HEK293 (cell line): ENCODE measurements at regions not wholly inside any gene's neighbourhood (a gene's known extent, or its start where the extent isn't known, plus 50 kb on each side); places are given as distances from the start of the nearest gene placed in this dataset.
A peak's percentile ranks its signal among the peaks of the same experiment; 100 is the strongest.

ENCODE experiments used
- CTCF ChIA-PET: fragments of 350-600 bp; formaldehyde crosslinking; extraction: SDS; loops from one replicate; lab custom pipeline; 2021; ENCODE audit warnings: antibody characterized with exemption; lab: Yijun Ruan, JAX
- POLR2A ChIA-PET: fragments of 300-600 bp; formaldehyde crosslinking; extraction: SDS; loops from one replicate; lab custom pipeline; 2020; ENCODE audit warnings: antibody characterized with exemption, inconsistent platforms; lab: Yijun Ruan, JAX
- H3K27ac ChIP-seq: fragments of 200-500 bp; sonication (Bioruptor generic); 2 replicates; pipeline ENCODE4 v1.5.1; 2014; ENCODE audit warnings: low read depth, low read length, control low read depth, inconsistent platforms; ENCODE audit errors: extremely low read depth
- H3K36me3 ChIP-seq, 2 experiments: fragments of 200-500 bp in 1 of 2; sonication (Bioruptor generic) in 1 of 2; 1 replicate in 1 of 2; 2 replicates in 1 of 2; pipeline ENCODE4 v1.5.1; 2014 to 2017; ENCODE audit warnings: inconsistent platforms in 2 of 2, low read length in 2 of 2; ENCODE audit not compliant: control insufficient read depth in 2 of 2, insufficient read depth in 1 of 2
- H3K4me1 ChIP-seq: fragments of 200-500 bp; sonication (Bioruptor generic); 2 replicates; pipeline ENCODE4 v1.5.1; 2014; ENCODE audit warnings: mild to moderate bottlenecking, low read length, inconsistent platforms; ENCODE audit not compliant: control insufficient read depth, insufficient read depth
- H3K4me3 ChIP-seq: 2 replicates; pipeline ENCODE4 v1.5.1; 2011; ENCODE audit warnings: low read depth, mild to moderate bottlenecking, control low read depth, low read length, moderate library complexity
- H3K9me3 ChIP-seq: fragments of 200-500 bp; sonication (Bioruptor generic); 2 replicates; pipeline ENCODE4 v1.5.1; 2014; ENCODE audit warnings: low read depth, low read length, inconsistent platforms; ENCODE audit not compliant: control insufficient read depth, insufficient read depth
- ATF2 ChIP-seq: fragments of 450-650 bp; formaldehyde crosslinking; IDR thresholded peaks from 2 replicates; pipeline ENCODE4 v1.5.1; 2016; ENCODE audit warnings: missing biosample characterization, missing genetic modification characterization, low read depth
- ELK4 ChIP-seq: IDR thresholded peaks from 2 replicates; pipeline ENCODE4 v1.6.1; 2011; ENCODE audit warnings: mild to moderate bottlenecking, low read depth, low read length, borderline replicate concordance
- FEZF1 ChIP-seq: fragments of 450-650 bp; formaldehyde crosslinking; IDR thresholded peaks from 2 replicates; pipeline ENCODE4 v1.5.1; 2016; ENCODE audit warnings: missing biosample characterization, missing genetic modification characterization
- GLIS2 ChIP-seq: fragments of 450-650 bp; formaldehyde crosslinking; IDR thresholded peaks from 2 replicates; pipeline ENCODE4 v1.5.1; 2016; ENCODE audit warnings: missing biosample characterization, missing genetic modification characterization
- KLF7 ChIP-seq: fragments of 450-650 bp; formaldehyde crosslinking; IDR thresholded peaks from 2 replicates; pipeline ENCODE4 v1.5.1; 2016; ENCODE audit warnings: missing biosample characterization, missing genetic modification characterization, borderline replicate concordance
- PRDM10 ChIP-seq: fragments of 450-650 bp; formaldehyde crosslinking; IDR thresholded peaks from 2 replicates; pipeline ENCODE4 v1.5.1; 2016; ENCODE audit warnings: missing biosample characterization, missing genetic modification characterization
- SETDB1 ChIP-seq: IDR thresholded peaks from one replicate; pipeline ENCODE4 v1.6.1; 2017; ENCODE audit warnings: mild to moderate bottlenecking, low read length, moderate library complexity, mixed read lengths; ENCODE audit not compliant: insufficient read length
- ZBTB21 ChIP-seq: fragments of 450-650 bp; formaldehyde crosslinking; IDR thresholded peaks from 2 replicates; pipeline ENCODE4 v1.5.1; 2017; ENCODE audit warnings: missing biosample characterization, missing genetic modification characterization
- ZBTB7A ChIP-seq: fragments of 450-650 bp; formaldehyde crosslinking; IDR thresholded peaks from 2 replicates; pipeline ENCODE4 v1.5.1; 2016; ENCODE audit warnings: low read depth, missing biosample characterization, missing genetic modification characterization
- ZNF146 ChIP-seq: fragments of 450-650 bp; formaldehyde crosslinking; IDR thresholded peaks from 2 replicates; pipeline ENCODE4 v1.5.1; 2016; ENCODE audit warnings: missing biosample characterization, missing genetic modification characterization
- ZNF174 ChIP-seq: fragments of 450-650 bp; formaldehyde crosslinking; IDR thresholded peaks from 2 replicates; pipeline ENCODE4 v1.5.0; 2017; ENCODE audit warnings: missing biosample characterization, mild to moderate bottlenecking, missing genetic modification characterization
- ZNF19 ChIP-seq: fragments of 450-650 bp; formaldehyde crosslinking; IDR thresholded peaks from 2 replicates; pipeline ENCODE4; 2016; ENCODE audit warnings: missing biosample characterization, missing genetic modification characterization, low read depth
- ZNF518A ChIP-seq: fragments of 450-650 bp; formaldehyde crosslinking; conservative IDR thresholded peaks from 2 replicates; pipeline ENCODE4 v1.5.1; 2016; ENCODE audit warnings: low read depth, missing biosample characterization, missing genetic modification characterization
- ZNF600 ChIP-seq: fragments of 450-650 bp; formaldehyde crosslinking; IDR thresholded peaks from 2 replicates; pipeline ENCODE4 v1.5.1; 2016; ENCODE audit warnings: missing biosample characterization, missing genetic modification characterization
- ZNF623 ChIP-seq: fragments of 450-650 bp; formaldehyde crosslinking; IDR thresholded peaks from 2 replicates; pipeline ENCODE4 v1.5.1; 2016; ENCODE audit warnings: missing biosample characterization, missing genetic modification characterization
- ZNF645 ChIP-seq: fragments of 450-650 bp; formaldehyde crosslinking; IDR thresholded peaks from 2 replicates; pipeline ENCODE4; 2016; ENCODE audit warnings: missing biosample characterization, missing genetic modification characterization
- ZNF654 ChIP-seq: fragments of 450-650 bp; formaldehyde crosslinking; IDR thresholded peaks from 2 replicates; pipeline ENCODE4 v1.5.1; 2016; ENCODE audit warnings: low read depth, missing biosample characterization, missing genetic modification characterization

- POLR2A ChIA-PET = no interaction called here
- Histone ChIP-seq H3K4me1 (no peaks in the 10 kb centered on the region), H3K27ac (no peak overlapping the region), H3K4me3 (no peak overlapping the region), H3K36me3 (no peaks in the 10 kb centered on the region), H3K9me3 (no peaks in the 10 kb centered on the region)
- TF ChIP-seq SETDB1 = no peak
- peak; percentile 79 for TF ChIP-seq ZNF146
- CTCF ChIA-PET = interaction anchor here (1.0 kb wide), 1 partner anchor 26 kb away, joined by 4 read pairs; no protein-coding TSS in a partner anchor
Observed at GRCh38 chr5:39521098-39521860, 96.5 kb upstream of the DAB2 start.

- Histone ChIP-seq H3K27ac (no peak overlapping the region), H3K4me3 (no peak overlapping the region), H3K9me3 (no peaks in the 10 kb centered on the region), H3K36me3 (no peaks in the 10 kb centered on the region), H3K4me1 (no peaks in the 10 kb centered on the region)
- no peak for TF ChIP-seq ELK4
- TF ChIP-seq PRDM10 = no peak
- TF ChIP-seq SETDB1 = peak; percentile 4
- no peak for TF ChIP-seq ZNF600 (tag by site-specific recombination)
- TF ChIP-seq ZBTB7A (tag by site-specific recombination) = no peak
- no peak for TF ChIP-seq KLF7 (tag by site-specific recombination)
- TF ChIP-seq ATF2 (tag by site-specific recombination) = peak; percentile 88
- no peak for TF ChIP-seq ZNF174 (tag by site-specific recombination)
- no peak for TF ChIP-seq GLIS2 (tag by site-specific recombination)
- no peak for TF ChIP-seq ZNF654 (tag by site-specific recombination)
- no peak for TF ChIP-seq ZNF645 (tag by site-specific recombination)
- no peak for TF ChIP-seq ZNF623 (tag by site-specific recombination)
- peak; percentile 43; the same call in 1 of the 2 replicates for TF ChIP-seq FEZF1 (tag by site-specific recombination)
- TF ChIP-seq ZNF19 (tag by site-specific recombination) = no peak
- TF ChIP-seq ZBTB21 (tag by site-specific recombination) = no peak
- 0 out of 2 replicates have a peak, but pooled peaks have one; percentile 22 for TF ChIP-seq ZNF518A (tag by site-specific recombination)
- ChIA-PET POLR2A (no interaction called here), CTCF (interaction anchor here (1.5 kb wide), 1 partner anchor 28 kb away, joined by 7 read pairs; no protein-coding TSS in a partner anchor)
Observed at GRCh38 chr5:39520232-39520572, 95.4 kb upstream of the DAB2 start.
